NCI-H128 (cell line): ENCODE measurements at regions not wholly inside any gene's neighbourhood (a gene's known extent, or its start where the extent isn't known, plus 50 kb on each side); places are given as distances from the start of the nearest gene placed in this dataset.
A peak's percentile ranks its signal among the peaks of the same experiment; 100 is the strongest.
"Not testable (repeated sequence)": the region's sequence is repeated elsewhere in the genome, so short reads cannot be mapped to it uniquely, and the experiment has no call there.

Experiments used
- DNase-seq: peaks from one replicate; lab custom pipeline; 2025; ENCODE audit not compliant: unreplicated experiment; lab: John Stamatoyannopoulos, UW

GRCh38 chr18:39191058-39191457 lies 1625.5 kb upstream of the CELF4 start:
- DNase-seq: no peak

- no peak for DNase-seq
Observed at GRCh38 chr18:39190508-39190907, 1624.9 kb upstream of the CELF4 start.

GRCh38 chr18:39188278-39188677 lies 1622.7 kb upstream of the CELF4 start:
- DNase-seq: peak; percentile 27

GRCh38 chr18:39186008-39186407 lies 1620.4 kb upstream of the CELF4 start:
- no peak for DNase-seq

GRCh38 chr18:39184176-39184575 lies 1618.6 kb upstream of the CELF4 start:
- DNase-seq: no peak

GRCh38 chr18:39178166-39178565 lies 1612.6 kb upstream of the CELF4 start:
- DNase-seq: no peak

GRCh38 chr18:39172695-39173421 lies 1607.3 kb upstream of the CELF4 start:
- peak; percentile 59 for DNase-seq

GRCh38 chr18:39168723-39169122 lies 1603.1 kb upstream of the CELF4 start:
- no peak for DNase-seq

- DNase-seq: no peak
Observed at GRCh38 chr18:39167990-39168389, 1602.4 kb upstream of the CELF4 start.

GRCh38 chr18:39166776-39167175 lies 1601.2 kb upstream of the CELF4 start:
- DNase-seq: no peak

- no peak for DNase-seq
Observed at GRCh38 chr18:39162013-39162827, 1596.6 kb upstream of the CELF4 start.

GRCh38 chr18:39149211-39149806 lies 1583.7 kb upstream of the CELF4 start:
- DNase-seq: no peak

- DNase-seq: no peak
Observed at GRCh38 chr18:39134255-39134654, 1568.7 kb upstream of the CELF4 start.

- DNase-seq: not testable (repeated sequence)
Observed at GRCh38 chr18:39127538-39127937, 1561.9 kb upstream of the CELF4 start.

GRCh38 chr18:39113790-39114189 lies 1548.2 kb upstream of the CELF4 start:
- DNase-seq: no peak

- peak; percentile 75 for DNase-seq
Observed at GRCh38 chr18:39105104-39105503, 1539.5 kb upstream of the CELF4 start.

- DNase-seq: no peak
Observed at GRCh38 chr18:39072970-39073369, 1507.4 kb upstream of the CELF4 start.

GRCh38 chr18:39062426-39062825 lies 1496.8 kb upstream of the CELF4 start:
- DNase-seq: no peak

GRCh38 chr18:39058386-39059000 lies 1492.9 kb upstream of the CELF4 start:
- DNase-seq: no peak

GRCh38 chr18:39057423-39058064 lies 1491.9 kb upstream of the CELF4 start:
- no peak for DNase-seq

GRCh38 chr18:39053571-39053970 lies 1488.0 kb upstream of the CELF4 start:
- DNase-seq: no peak
